ENCODE measurements at regions not wholly inside any gene's neighbourhood (a gene's known extent, or its start where the extent isn't known, plus 50 kb on each side); places are given as distances from the start of the nearest gene placed in this dataset.

DNA sequence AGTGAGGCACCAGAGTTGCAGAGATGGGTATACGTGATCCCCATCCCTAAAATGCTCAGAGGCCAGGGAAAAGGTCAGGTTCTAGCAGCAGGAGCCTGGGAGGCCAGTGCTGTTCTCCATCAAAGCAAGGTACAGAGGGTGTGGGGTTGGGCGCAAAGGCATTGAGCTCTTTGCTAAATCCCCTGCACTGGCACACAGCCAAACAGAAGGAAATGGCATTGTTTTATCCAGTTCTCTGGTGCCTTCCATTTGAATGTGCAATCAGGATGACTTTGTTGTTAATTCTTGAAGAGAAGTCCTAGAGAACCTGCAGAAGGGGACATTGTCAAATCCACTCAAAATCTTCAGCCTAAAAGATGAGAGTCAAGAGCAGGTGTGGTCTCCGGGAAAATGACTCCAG, 111.3 kb upstream of the CHST15 start:
- Histone ChIP-seq H2BK12ac (ENCODE audit: low read length) (no peak overlapping the region), H4K8ac (ENCODE audit: low read depth, low read length) (no peak overlapping the region), H2BK5ac (ENCODE audit: low read length) (no peak overlapping the region), H3K27ac (replicated peaks; ENCODE audit: low read length) (no peak overlapping the region), H2AK5ac (ENCODE audit: low read depth, low read length) (no peak overlapping the region), H3K14ac (ENCODE audit: low read length) (no peak overlapping the region), H3K23ac (ENCODE audit: low read depth, low read length, poor library complexity) (no peak overlapping the region), H2AFZ (ENCODE audit: low read length) (no peak overlapping the region), H3K9ac (ENCODE audit: low read depth, low read length, poor library complexity) (no peak overlapping the region), H2BK15ac (ENCODE audit: low read length) (no peak overlapping the region), H3K4me1 (ENCODE audit: control insufficient read depth in 2 of 2, insufficient read depth in 1 of 2, low read depth in 1 of 2, low read length in 2 of 2) (no peaks in the 10 kb centered on the region), H2BK120ac (ENCODE audit: low read depth, low read length) (no peak overlapping the region), H4K91ac (ENCODE audit: low read depth, low read length, poor library complexity) (no peak overlapping the region), H3K36me3 (replicated peaks in 1 of 2; ENCODE audit: control insufficient read depth in 2 of 2, insufficient read depth in 2 of 2, low read length in 2 of 2) (no peaks in the 10 kb centered on the region), H3K9me3 (replicated peaks in 1 of 2; ENCODE audit: control insufficient read depth in 2 of 2, insufficient read depth in 1 of 2, low read depth in 1 of 2, low read length in 2 of 2) (no peaks in the 10 kb centered on the region), H3K18ac (ENCODE audit: low read length) (no peak overlapping the region), H3K79me1 (ENCODE audit: low read depth, low read length) (no peaks in the 10 kb centered on the region), H3K4me3 (ENCODE audit: low read length in 2 of 2) (no peak overlapping the region), H3K4me2 (ENCODE audit: insufficient read depth, low read length, poor library complexity, severe bottlenecking) (no peak overlapping the region), H3K27me3 (ENCODE audit: control insufficient read depth in 3 of 3, insufficient read depth in 3 of 3, low read depth in 1 of 3, low read length in 3 of 3) (peaks cover 0 to 3% (median 0%) of the 10 kb centered on the region in 3 experiments), H3K4ac (ENCODE audit: low read length) (no peak overlapping the region)
- no CpG with 5 or more reads among the region's 3 CpGs for WGBS, 2 donors (ENCODE audit: extremely low coverage in 2 of 2, insufficient read length in 2 of 2, insufficient replicate concordance in 1 of 2)
- DNase-seq (ENCODE audit: low spot score) = no peak

DNA sequence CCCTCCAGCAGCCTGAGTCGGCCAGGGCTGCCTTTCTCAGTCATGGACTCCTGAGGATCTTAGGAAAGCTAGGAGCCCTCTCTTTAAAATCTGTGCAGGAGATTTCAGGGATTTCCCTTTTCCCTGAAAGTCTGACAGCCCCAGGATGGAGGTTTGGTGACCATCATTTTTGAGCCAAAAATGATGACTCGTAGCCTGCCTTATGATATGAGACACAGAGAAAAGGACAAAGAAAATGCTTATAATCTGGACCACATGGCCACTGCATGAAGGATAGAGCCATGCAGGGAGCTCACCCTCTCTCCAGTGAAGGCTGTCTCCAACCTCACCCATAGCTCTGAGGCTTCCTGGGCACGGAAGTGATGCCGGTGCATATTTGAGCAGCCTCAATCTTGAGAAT, 106.6 kb upstream of the CHST15 start:
- no peak overlapping the region for H2AFZ ChIP-seq (ENCODE audit: low read length)
- H2BK5ac ChIP-seq (ENCODE audit: low read length) = no peak overlapping the region
- H3K4me1 ChIP-seq (ENCODE audit: control insufficient read depth in 2 of 2, insufficient read depth in 1 of 2, low read depth in 1 of 2, low read length in 2 of 2) = peaks cover 5 to 11% of the 10 kb centered on the region in 2 donors
- H3K27ac ChIP-seq (replicated peaks; ENCODE audit: low read length) = no peak overlapping the region
- H3K4me2 ChIP-seq (ENCODE audit: insufficient read depth, low read length, poor library complexity, severe bottlenecking) = no peak overlapping the region
- no peak overlapping the region for H2BK15ac ChIP-seq (ENCODE audit: low read length)
- no peak overlapping the region for H3K18ac ChIP-seq (ENCODE audit: low read length)
- H3K9me3 ChIP-seq (replicated peaks in 1 of 2; ENCODE audit: control insufficient read depth in 2 of 2, insufficient read depth in 1 of 2, low read depth in 1 of 2, low read length in 2 of 2) = no peaks in the 10 kb centered on the region
- no peak overlapping the region for H2BK12ac ChIP-seq (ENCODE audit: low read length)
- no peak overlapping the region for H2BK120ac ChIP-seq (ENCODE audit: low read depth, low read length)
- H3K23ac ChIP-seq (ENCODE audit: low read depth, low read length, poor library complexity) = no peak overlapping the region
- H3K14ac ChIP-seq (ENCODE audit: low read length) = no peak overlapping the region
- WGBS, 2 donors (ENCODE audit: extremely low coverage in 2 of 2, insufficient read length in 2 of 2, insufficient replicate concordance in 1 of 2) = no CpG with 5 or more reads among the region's 4 CpGs
- H4K8ac ChIP-seq (ENCODE audit: low read depth, low read length) = no peak overlapping the region
- H2AK5ac ChIP-seq (ENCODE audit: low read depth, low read length) = no peak overlapping the region
- H3K79me1 ChIP-seq (ENCODE audit: low read depth, low read length) = no peaks in the 10 kb centered on the region
- H3K4me3 ChIP-seq (ENCODE audit: low read length in 2 of 2) = no peak overlapping the region
- DNase-seq (ENCODE audit: low spot score) = no peak
- H3K27me3 ChIP-seq (ENCODE audit: control insufficient read depth in 3 of 3, insufficient read depth in 3 of 3, low read depth in 1 of 3, low read length in 3 of 3) = no peaks in the 10 kb centered on the region
- H4K91ac ChIP-seq (ENCODE audit: low read depth, low read length, poor library complexity) = no peak overlapping the region
- no peak overlapping the region for H3K9ac ChIP-seq (ENCODE audit: low read depth, low read length, poor library complexity)
- H3K36me3 ChIP-seq (replicated peaks in 1 of 2; ENCODE audit: control insufficient read depth in 2 of 2, insufficient read depth in 2 of 2, low read length in 2 of 2) = no peaks in the 10 kb centered on the region
- no peak overlapping the region for H3K4ac ChIP-seq (ENCODE audit: low read length)

DNA sequence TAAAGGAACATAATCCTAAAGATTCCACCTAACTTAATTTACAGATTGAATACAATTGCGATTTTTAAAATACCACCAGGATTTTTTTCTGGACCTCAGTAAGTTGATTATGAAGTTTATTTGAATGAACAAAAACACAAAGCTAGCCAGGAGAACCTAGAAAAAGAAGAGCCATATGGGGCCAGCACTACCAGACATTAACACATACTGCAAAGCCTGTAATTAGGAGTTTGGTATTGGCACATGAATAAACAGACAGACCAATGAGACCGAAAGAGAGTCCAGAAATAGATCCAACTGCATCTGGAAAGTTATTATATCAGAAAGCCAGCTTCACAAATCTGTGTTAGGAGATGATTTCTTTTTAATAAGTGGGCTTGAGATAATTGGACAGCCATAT, 105.5 kb upstream of the CHST15 start:
- Histone ChIP-seq H2BK120ac (ENCODE audit: low read depth, low read length) (no peak overlapping the region), H3K23ac (ENCODE audit: low read depth, low read length, poor library complexity) (no peak overlapping the region), H3K14ac (ENCODE audit: low read length) (no peak overlapping the region), H4K91ac (ENCODE audit: low read depth, low read length, poor library complexity) (no peak overlapping the region), H2AFZ (ENCODE audit: low read length) (no peak overlapping the region), H3K4me3 (ENCODE audit: low read length in 2 of 2) (no peak overlapping the region), H2BK12ac (ENCODE audit: low read length) (no peak overlapping the region), H3K79me1 (ENCODE audit: low read depth, low read length) (no peaks in the 10 kb centered on the region), H3K27ac (replicated peaks; ENCODE audit: low read length) (no peak overlapping the region), H2AK5ac (ENCODE audit: low read depth, low read length) (no peak overlapping the region), H3K18ac (ENCODE audit: low read length) (no peak overlapping the region), H3K9ac (ENCODE audit: low read depth, low read length, poor library complexity) (no peak overlapping the region), H2BK5ac (ENCODE audit: low read length) (no peak overlapping the region), H3K4me2 (ENCODE audit: insufficient read depth, low read length, poor library complexity, severe bottlenecking) (no peak overlapping the region), H4K8ac (ENCODE audit: low read depth, low read length) (no peak overlapping the region), H2BK15ac (ENCODE audit: low read length) (no peak overlapping the region), H3K36me3 (replicated peaks in 1 of 2; ENCODE audit: control insufficient read depth in 2 of 2, insufficient read depth in 2 of 2, low read length in 2 of 2) (no peaks in the 10 kb centered on the region), H3K9me3 (replicated peaks in 1 of 2; ENCODE audit: control insufficient read depth in 2 of 2, insufficient read depth in 1 of 2, low read depth in 1 of 2, low read length in 2 of 2) (no peaks in the 10 kb centered on the region), H3K4ac (ENCODE audit: low read length) (no peak overlapping the region), H3K4me1 (ENCODE audit: control insufficient read depth in 2 of 2, insufficient read depth in 1 of 2, low read depth in 1 of 2, low read length in 2 of 2) (peaks cover 5 to 11% of the 10 kb centered on the region in 2 donors), H3K27me3 (ENCODE audit: control insufficient read depth in 3 of 3, insufficient read depth in 3 of 3, low read depth in 1 of 3, low read length in 3 of 3) (no peaks in the 10 kb centered on the region)
- DNase-seq (ENCODE audit: low spot score) = no peak
- no CpG with 5 or more reads among the region's 2 CpGs for WGBS, 2 donors (ENCODE audit: extremely low coverage in 2 of 2, insufficient read length in 2 of 2, insufficient replicate concordance in 1 of 2)

DNA sequence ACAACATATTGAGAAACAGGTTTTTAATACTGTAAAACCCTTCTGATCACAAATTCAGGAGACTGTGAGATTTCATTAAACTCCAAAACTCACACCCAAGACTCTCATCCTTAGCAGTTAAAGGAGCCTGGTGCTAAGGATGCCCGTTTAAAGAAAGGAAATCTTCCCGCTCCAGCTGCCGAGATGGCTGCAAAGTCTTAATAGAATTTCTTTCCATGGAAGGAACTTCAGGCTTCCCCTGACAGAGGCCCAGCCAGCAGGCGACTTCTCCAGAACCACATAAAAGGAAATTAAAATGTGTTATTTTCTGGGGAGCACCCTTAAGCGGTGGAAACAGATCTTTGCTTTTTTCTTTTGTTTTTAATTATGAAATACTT, 104.7 kb upstream of the CHST15 start:
- no CpG with 5 or more reads among the region's 5 CpGs for WGBS, 2 donors (ENCODE audit: extremely low coverage in 2 of 2, insufficient read length in 2 of 2, insufficient replicate concordance in 1 of 2)

More for the DNA sequence above, 104.7 kb upstream of the CHST15 start:
- H3K27me3 ChIP-seq (ENCODE audit: control insufficient read depth in 3 of 3, insufficient read depth in 3 of 3, low read depth in 1 of 3, low read length in 3 of 3) = no peaks in the 10 kb centered on the region
- no peak overlapping the region for H3K27ac ChIP-seq (replicated peaks; ENCODE audit: low read length)
- H2BK120ac ChIP-seq (ENCODE audit: low read depth, low read length) = no peak overlapping the region
- no peak overlapping the region for H3K4me2 ChIP-seq (ENCODE audit: insufficient read depth, low read length, poor library complexity, severe bottlenecking)
- H3K9ac ChIP-seq (ENCODE audit: low read depth, low read length, poor library complexity) = no peak overlapping the region
- no peak overlapping the region for H3K23ac ChIP-seq (ENCODE audit: low read depth, low read length, poor library complexity)
- H3K4me3 ChIP-seq (ENCODE audit: low read length in 2 of 2) = no peak overlapping the region
- H2BK15ac ChIP-seq (ENCODE audit: low read length) = no peak overlapping the region
- no peaks in the 10 kb centered on the region for H3K9me3 ChIP-seq (replicated peaks in 1 of 2; ENCODE audit: control insufficient read depth in 2 of 2, insufficient read depth in 1 of 2, low read depth in 1 of 2, low read length in 2 of 2)
- no peak overlapping the region for H3K14ac ChIP-seq (ENCODE audit: low read length)
- H3K36me3 ChIP-seq (replicated peaks in 1 of 2; ENCODE audit: control insufficient read depth in 2 of 2, insufficient read depth in 2 of 2, low read length in 2 of 2) = no peaks in the 10 kb centered on the region
- H2BK12ac ChIP-seq (ENCODE audit: low read length) = no peak overlapping the region
- H3K4me1 ChIP-seq (ENCODE audit: control insufficient read depth in 2 of 2, insufficient read depth in 1 of 2, low read depth in 1 of 2, low read length in 2 of 2) = peaks cover 5 to 11% of the 10 kb centered on the region in 2 donors
- no peaks in the 10 kb centered on the region for H3K79me1 ChIP-seq (ENCODE audit: low read depth, low read length)
- no peak overlapping the region for H2BK5ac ChIP-seq (ENCODE audit: low read length)
- no peak overlapping the region for H4K91ac ChIP-seq (ENCODE audit: low read depth, low read length, poor library complexity)
- H3K18ac ChIP-seq (ENCODE audit: low read length) = no peak overlapping the region
- no peak overlapping the region for H3K4ac ChIP-seq (ENCODE audit: low read length)
- H2AFZ ChIP-seq (ENCODE audit: low read length) = peak overlapping the region; percentile 85
- no peak overlapping the region for H4K8ac ChIP-seq (ENCODE audit: low read depth, low read length)
- no peak overlapping the region for H2AK5ac ChIP-seq (ENCODE audit: low read depth, low read length)
- DNase-seq (ENCODE audit: low spot score) = no peak

Data from neuronal stem cell (in vitro differentiated cells).